Right ventricle myocardium inferior (tissue), 1 donor: ENCODE measurements at regions not wholly inside any gene's neighbourhood (a gene's known extent, or its start where the extent isn't known, plus 50 kb on each side); places are given as distances from the start of the nearest gene placed in this dataset.

ENCODE experiments used
- ATAC-seq: fragments of 200-7000 bp; cut with Tn5 transposase; one replicate; pipeline ENCODE4 v1.9.1; 2020; ENCODE audit warnings: mild to moderate bottlenecking, moderate library complexity
- DNase-seq: peaks from one replicate; pipeline ENCODE4 v3.0.0; 2021; ENCODE audit errors: missing footprints
- intact Hi-C: fragments of 100-400 bp; cut with DNase I; formaldehyde crosslinking; loops from one replicate; pipeline ENCODE4 v1.11.0; 2022
- donor health status: DM: no; HTN: yes; CAD: no; lungs with severe emphysema.

- ATAC-seq (no peak), DNase-seq (no peak)
- intact Hi-C loops, result no loop called here
Measured at GRCh38 chr16:48887646-48888210, 277.7 kb upstream of the N4BP1 start.

- ATAC-seq, result no peak
- DNase-seq, result no peak
- intact Hi-C loops, result no loop called here
Measured at GRCh38 chr16:48885471-48885870, 275.5 kb upstream of the N4BP1 start.

- DNase-seq (no peak), ATAC-seq (no peak)
- intact Hi-C loops, result no loop called here
Measured at GRCh38 chr16:48881272-48881671, 271.3 kb upstream of the N4BP1 start.

DNA sequence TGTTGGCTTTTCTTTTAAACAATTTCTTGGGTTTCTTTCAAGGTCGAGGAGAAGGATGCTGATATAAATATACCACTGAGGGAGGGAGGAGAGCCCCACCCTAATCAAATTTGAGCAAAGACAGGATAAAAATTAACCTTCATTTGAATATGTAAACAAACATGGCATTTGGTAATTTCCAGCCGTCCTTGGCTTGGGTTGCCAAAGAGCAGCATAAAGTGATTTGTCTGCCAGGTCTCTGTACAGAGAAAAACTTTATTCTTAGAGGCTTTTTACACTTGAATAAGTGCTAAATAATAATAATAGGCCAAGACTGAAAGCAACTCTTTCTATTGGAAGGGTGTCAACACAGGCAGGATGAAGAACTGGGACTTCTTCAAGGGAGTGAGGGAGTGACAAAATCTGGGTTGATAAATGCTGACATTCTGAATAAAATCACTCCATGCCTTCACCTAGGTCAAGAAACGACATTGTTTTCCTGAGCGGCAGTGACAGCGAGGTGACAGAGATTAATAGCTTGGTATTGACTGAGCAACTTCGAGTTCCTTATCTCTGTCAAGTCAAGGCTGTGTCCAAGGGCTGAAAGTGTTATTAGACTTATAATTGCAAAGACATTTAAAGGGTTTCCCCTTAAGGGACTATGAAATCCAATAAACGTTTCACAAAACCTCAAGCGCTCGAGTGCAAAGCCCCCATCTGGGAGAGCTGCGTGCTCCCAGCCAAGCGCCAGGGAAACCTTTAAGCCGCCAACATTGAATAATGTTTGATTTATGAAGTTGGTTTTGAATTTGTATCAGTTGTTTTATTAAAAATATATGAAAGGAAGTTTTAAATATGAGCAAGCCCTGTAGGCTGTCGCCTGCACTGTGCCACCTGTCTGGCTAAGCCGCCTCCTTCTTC is 269.5 kb upstream of the N4BP1 start:
- no peak for ATAC-seq
- no peak for DNase-seq
- intact Hi-C loops, result no loop called here

DNA sequence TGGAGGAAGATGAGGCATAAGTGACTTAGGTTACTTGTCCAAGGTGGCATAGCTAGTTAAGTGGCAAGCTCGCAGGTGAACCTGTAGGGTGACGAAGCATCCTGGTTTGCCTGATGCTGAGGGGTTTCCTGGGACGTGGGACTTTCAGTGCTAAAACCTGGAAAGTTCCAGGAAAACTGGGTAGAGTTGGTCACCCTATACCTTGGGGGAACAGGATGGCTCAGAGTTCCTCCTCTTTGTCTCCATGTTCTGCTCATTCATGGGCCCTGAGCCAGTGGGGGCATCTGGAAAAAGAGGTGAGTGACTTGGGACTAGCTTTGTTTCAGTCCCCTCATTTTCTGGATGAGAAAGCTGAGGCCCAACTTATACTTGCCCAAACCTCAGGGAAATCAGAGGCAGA is 268.0 kb upstream of the N4BP1 start:
- intact Hi-C loops, result no loop called here
- ATAC-seq, result no peak
- DNase-seq, result no peak

DNA sequence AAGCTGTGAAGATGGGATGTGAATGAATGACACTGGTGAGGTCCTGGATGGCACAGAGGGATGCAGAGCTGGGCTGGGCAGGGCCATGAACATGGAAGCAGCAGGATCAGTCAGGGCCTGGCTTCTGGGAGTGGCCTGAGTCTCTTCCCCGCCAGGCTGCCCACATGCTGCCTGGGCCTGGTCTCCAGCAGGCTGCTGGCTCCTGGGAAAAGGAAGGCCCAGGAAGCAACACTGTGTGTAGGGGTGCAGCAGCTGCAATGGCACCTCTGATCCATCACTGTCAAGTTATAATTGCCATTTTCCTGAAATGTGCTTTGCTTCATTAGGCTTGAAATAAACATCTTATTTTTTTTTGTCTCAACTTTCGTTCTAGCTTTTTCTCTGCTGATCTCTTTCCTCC is 260.2 kb upstream of the N4BP1 start:
- DNase-seq, result no peak
- no peak for ATAC-seq
- intact Hi-C loops, result no loop called here

DNA sequence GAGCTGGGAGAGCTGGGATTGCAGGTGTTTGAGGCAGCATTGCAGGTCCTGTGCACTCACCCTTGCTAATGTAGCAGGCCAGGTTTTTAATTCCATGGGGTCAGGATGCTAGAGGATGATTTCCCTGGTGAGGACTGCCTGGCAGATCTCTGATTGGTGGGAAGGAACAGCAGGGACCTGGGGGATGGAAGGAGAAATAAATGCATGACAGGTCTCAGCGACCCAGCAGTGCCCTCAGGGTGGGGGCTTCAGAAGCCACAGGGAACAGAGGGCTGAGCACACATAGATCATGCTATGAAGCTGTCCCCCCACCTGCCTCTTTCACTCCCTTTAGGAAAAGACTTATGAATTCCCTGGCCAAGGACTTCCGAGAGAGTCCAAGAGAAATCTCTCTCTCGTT is 255.5 kb upstream of the N4BP1 start:
- ATAC-seq (no peak), DNase-seq (no peak)
- intact Hi-C loops, result no loop called here

DNA sequence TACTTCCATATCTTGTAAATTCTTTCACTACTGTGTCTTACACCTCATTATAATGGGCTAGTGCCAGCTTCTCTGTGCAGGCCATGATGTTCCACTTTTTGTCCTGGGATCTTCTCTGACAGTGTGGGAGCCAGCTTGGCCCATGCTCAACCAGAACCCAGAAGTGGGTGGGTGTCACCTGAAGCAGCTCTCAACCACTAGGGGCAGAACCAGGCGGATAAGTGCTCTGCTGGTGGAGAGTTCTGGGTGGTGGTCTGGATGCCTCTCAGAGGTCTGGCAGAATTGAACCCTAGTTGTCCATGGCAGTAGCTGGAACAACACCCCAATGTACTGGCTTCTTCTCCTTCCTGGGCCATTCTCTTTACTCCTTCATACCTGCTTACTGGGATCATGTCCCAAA is 254.1 kb upstream of the N4BP1 start:
- intact Hi-C loops, result no loop called here
- no peak for ATAC-seq
- no peak for DNase-seq

DNA sequence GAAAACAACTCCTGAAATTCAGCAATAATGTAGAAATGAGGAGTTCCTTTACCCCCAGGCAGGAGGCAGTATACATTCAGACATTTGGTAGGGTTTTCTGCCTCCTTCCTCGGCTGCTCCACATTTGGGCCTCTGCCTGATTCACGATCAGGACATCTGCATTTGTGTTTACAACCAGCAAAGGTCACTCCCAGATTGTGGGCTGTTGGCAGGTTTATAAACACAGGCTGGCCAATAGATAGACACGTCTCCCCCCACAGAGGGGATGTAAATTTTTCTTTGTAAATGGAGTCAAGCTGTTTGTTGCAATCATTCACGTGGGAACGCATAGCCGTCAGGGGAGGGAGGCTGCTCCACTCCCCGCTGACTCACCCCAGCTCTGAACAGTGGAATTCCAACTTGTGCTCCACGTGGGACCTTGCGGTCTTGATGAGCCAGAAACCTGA is 252.1 kb upstream of the N4BP1 start:
- ATAC-seq (no peak), DNase-seq (no peak)
- intact Hi-C loops, result no loop called here

DNA sequence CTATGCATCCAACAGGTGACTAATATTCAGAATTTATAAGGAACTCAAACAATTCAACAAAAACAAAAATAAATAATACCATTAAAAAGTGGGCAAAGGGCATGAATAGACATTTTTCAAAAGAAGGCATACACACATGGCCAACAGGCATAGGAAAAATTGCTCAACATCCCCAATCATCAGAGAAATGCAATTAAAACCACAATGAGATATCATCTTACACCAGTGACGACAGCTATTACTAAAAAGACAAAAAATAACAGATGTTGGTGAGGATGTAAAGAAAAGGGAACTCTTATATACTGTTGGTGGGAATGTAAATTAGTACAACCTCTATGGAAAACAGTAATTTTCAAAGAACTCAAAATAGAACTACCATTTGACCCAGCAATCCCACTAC is 250.4 kb upstream of the N4BP1 start:
- intact Hi-C loops, result no loop called here
- no peak for DNase-seq
- ATAC-seq, result no peak

DNA sequence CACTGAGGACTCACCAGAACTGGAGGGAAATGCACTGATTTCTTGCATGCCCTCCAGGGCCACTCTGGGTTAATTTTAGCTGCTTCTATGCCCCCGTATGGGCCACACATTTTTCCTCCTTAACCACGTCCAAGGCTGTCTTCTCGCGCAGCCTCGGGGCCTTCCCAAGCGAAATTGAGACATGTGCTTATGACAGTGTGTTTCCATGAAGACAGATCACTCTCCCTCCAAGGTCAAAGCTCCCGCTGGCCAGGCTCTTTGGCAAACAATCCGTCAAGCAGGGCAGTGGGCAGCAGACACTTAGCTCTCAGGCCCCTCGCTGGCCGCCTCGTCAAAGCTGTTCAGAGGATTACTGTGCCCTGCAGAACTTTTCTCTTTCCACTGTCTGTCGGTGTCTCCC is 243.0 kb upstream of the N4BP1 start:
- DNase-seq (no peak), ATAC-seq (no peak)
- intact Hi-C loops, result no loop called here

DNA sequence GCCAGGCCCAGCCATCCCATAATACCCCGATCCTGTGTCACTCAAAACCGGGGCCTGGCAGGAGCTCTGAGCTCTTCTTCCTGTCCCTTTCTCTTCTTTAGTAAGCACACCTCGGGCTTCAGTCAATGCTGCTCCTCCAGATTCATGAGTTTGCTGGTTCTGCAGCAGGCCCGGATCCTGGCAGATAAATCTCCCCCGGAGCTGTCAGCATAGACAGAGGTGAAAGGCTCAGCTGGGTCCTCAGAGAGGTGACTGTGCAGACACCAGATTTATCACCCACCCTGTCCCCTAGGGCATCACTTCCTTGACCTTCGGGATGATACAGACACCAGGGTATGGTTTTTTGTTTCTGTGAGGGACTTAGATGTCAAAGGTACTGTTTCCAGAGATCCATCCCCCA is 242.5 kb upstream of the N4BP1 start:
- intact Hi-C loops, result no loop called here
- ATAC-seq (no peak), DNase-seq (no peak)

GRCh38 chr16:48850097-48850770 is 240.3 kb upstream of the N4BP1 start:
- ATAC-seq (no peak), DNase-seq (no peak)
- intact Hi-C loops, result no loop called here

DNA sequence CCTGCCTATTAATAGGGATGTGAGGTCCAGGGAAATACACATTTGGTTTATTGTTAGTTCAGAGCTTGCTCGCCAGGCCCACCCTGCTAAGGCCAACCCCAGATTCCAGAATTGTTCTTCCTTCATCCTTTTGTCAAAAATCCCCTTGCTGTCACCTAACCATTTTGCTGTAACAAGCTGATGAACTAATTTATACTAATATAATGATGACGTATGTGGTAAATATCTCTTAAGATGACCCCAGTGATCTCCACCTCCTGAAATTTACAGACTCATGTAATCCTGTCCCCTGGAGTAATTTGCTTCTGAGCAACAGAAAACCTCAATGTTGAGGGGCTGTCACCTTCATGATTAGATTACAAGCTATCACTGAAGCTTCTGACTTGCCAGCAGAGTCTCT is 236.3 kb upstream of the N4BP1 start:
- DNase-seq (no peak), ATAC-seq (no peak)
- intact Hi-C loops, result no loop called here

- ATAC-seq (no peak), DNase-seq (no peak)
- intact Hi-C loops, result no loop called here
Measured at GRCh38 chr16:48845261-48845660, 235.3 kb upstream of the N4BP1 start.

- ATAC-seq, result no peak
- DNase-seq, result no peak
- intact Hi-C loops, result no loop called here
Measured at GRCh38 chr16:48838349-48838748, 228.4 kb upstream of the N4BP1 start.

DNA sequence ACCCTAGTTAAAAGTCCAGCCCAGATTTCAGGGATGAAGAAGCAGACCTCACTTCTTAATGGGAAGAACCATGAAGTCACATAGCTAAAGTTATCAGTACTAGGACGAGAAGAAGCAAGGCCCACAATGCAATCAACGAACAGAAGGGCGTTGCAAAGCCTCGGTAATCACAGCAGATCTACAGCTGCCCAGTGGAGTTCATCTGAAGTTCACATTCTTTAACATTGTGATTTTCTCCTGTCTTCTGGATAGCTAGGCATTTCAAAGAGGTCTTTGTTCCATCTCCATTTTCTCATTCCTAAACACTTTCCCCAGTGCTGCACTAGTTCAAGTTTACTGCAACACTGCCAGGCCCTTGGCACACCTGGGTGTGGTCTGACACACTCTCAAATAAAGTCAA is 226.7 kb upstream of the N4BP1 start:
- no peak for DNase-seq
- no peak for ATAC-seq
- intact Hi-C loops, result no loop called here

DNA sequence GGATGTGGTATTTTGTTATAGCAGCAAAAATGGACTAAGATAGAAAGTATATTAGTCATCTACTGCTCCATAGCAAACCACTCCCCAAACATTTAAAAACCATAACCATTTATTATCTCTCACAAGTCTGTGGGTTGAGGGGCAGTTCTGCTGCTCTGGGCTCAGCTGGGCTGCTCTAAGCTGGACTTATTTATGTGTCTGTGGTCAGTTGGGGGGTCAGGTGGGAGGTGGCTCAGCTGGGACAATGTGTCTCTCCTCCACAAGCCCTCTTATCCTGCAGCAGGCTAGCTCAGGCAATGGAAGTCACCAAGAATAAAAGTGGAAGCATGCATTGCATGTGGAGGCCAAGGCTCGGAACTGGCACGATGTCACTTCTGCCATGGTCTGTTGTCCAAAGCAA is 226.1 kb upstream of the N4BP1 start:
- ATAC-seq (no peak), DNase-seq (no peak)
- intact Hi-C loops, result no loop called here

GRCh38 chr16:48834576-48834975 is 224.6 kb upstream of the N4BP1 start:
- ATAC-seq (no peak), DNase-seq (no peak)
- intact Hi-C loops, result no loop called here

DNA sequence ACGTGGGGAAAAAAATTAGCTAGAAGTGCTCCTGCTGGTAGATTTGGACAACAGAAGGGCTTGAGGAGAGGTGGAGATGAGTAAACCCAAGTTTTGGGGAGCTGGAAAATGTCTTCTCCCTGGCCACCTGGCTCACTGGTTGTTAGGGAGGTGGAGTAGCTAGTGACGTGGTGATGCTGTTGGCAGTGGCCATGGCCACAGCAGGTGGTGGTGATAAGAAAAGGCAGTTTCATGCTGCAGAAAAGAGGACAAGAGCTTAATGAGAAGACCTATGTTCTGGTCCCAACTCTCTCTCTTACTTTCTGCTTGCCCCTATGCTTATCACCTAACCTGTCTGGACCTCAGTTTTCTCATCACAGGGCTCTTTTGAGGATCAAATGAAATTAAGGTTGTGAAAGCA is 223.5 kb upstream of the N4BP1 start:
- ATAC-seq, result no peak
- intact Hi-C loops, result no loop called here
- no peak for DNase-seq
